Stimulated activated effector memory CD8-positive, alpha-beta T cell treated with anti-CD3 and anti-CD28 coated beads, Interleukin-12 subunit alpha, Interleukin-12 subunit beta, amount 100 ng/mL, for 72 hours (primary cell): ENCODE measurements at regions not wholly inside any gene's neighbourhood (a gene's known extent, or its start where the extent isn't known, plus 50 kb on each side); places are given as distances from the start of the nearest gene placed in this dataset.
"Not testable (repeated sequence)": the region's sequence is repeated elsewhere in the genome, so short reads cannot be mapped to it uniquely, and the experiment has no call there.

ENCODE experiments used
- ATAC-seq: fragments of 150-1000 bp; cut with Tn5 transposase; 2 replicates; pipeline ENCODE4 v1.10.0; 2021
- DNase-seq, 2 donors: peaks; one replicate each; pipeline ENCODE4 v3.0.0; 2021 to 2022; ENCODE audit warnings: low spot score in 2 of 2
- H3K27ac Mint-ChIP-seq: one replicate; pipeline ENCODE4 v1.8.0; 2022; ENCODE audit warnings: mild to moderate bottlenecking, mixed read lengths
- H3K36me3 Mint-ChIP-seq: one replicate; pipeline ENCODE4 v1.8.0; 2022; ENCODE audit warnings: mild to moderate bottlenecking, mixed read lengths
- H3K4me1 Mint-ChIP-seq: one replicate; pipeline ENCODE4 v1.8.0; 2022; ENCODE audit warnings: mixed read lengths
- H3K4me3 Mint-ChIP-seq: one replicate; pipeline ENCODE4 v1.8.0; 2022; ENCODE audit warnings: mild to moderate bottlenecking, mixed read lengths
- H3K9me3 Mint-ChIP-seq: one replicate; pipeline ENCODE4 v1.8.0; 2022; ENCODE audit warnings: mixed read lengths

DNA sequence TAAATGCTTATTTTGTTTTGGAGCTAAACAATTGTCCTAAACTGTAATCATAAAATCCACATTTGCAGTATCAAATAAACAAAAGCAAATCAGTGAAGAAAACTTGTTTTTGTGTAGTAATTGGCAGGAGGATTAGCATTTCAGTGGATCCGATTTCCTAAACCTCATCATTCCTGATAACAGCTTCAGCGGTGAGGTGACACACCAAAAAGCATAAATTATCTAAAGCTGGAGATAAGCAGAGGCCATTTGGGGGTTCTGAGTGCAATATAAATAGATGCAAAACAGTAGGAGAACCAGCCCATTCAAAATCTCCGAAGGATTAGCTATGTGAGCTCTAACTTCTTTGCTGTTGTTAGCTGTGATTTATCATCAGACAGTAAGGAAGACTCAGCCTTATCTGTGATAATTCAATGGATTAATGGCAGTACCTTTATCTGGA lies 235.8 kb downstream of the EPHA7 start:
- no peak for DNase-seq
- H3K9me3 Mint-ChIP-seq = peaks cover 4% of the 10 kb centered on the region
- H3K27ac Mint-ChIP-seq = no peak overlapping the region
- H3K4me1 Mint-ChIP-seq = no peaks in the 10 kb centered on the region
- no peaks in the 10 kb centered on the region for H3K36me3 Mint-ChIP-seq
- ATAC-seq = no peak
- H3K4me3 Mint-ChIP-seq = no peak overlapping the region

DNA sequence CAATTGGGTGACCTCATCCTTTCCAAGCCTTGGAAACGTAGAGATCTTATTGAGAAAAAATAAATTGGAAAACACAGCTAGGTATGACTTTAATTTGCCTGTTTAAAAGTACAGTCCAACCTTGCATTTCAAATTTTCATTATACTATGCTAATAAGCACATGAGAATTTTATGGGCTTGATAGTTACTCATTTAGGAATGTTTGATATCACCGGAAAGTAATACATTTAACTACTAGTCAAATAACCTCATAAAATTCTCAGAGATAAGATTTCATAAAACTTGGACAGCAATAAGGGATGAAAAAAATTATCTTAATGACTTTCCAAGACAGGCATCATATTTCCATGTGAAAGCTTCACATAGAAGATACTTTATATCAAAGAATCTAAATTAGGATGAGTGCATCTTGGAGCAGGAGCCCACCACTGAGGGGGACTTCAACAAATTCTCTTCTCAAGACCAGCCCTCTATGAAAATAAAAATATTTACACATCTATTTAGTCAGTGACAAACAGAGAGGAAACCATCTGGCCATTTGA lies 236.3 kb downstream of the EPHA7 start:
- DNase-seq (no peak), ATAC-seq (no peak)
- H3K36me3 Mint-ChIP-seq = no peaks in the 10 kb centered on the region
- peaks cover 5% of the 10 kb centered on the region for H3K9me3 Mint-ChIP-seq
- no peak overlapping the region for H3K27ac Mint-ChIP-seq
- H3K4me3 Mint-ChIP-seq = no peak overlapping the region
- H3K4me1 Mint-ChIP-seq = no peaks in the 10 kb centered on the region

DNA sequence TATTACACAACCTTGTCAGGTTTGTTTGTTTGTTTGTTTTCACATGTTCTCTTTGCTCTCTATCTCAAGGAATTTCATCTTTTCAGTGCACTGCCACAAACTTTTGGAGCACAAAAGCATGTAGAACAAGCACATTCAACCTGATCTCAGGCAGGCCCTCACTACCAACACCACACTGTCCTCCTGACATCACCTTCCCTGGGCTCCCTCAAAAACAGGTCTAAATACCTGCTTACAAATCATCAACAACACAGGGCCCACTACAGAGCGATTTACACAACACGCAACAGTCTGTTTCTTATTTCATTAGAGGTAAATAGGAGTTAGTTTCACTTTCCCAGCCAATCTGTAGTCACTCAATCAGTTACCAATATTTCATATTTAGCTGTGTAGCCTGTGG lies 241.4 kb downstream of the EPHA7 start:
- Mint-ChIP-seq H3K36me3 (no peaks in the 10 kb centered on the region), H3K27ac (no peak overlapping the region), H3K9me3 (peaks cover 22% of the 10 kb centered on the region), H3K4me3 (no peak overlapping the region), H3K4me1 (no peaks in the 10 kb centered on the region)
- ATAC-seq (no peak), DNase-seq (no peak)

DNA sequence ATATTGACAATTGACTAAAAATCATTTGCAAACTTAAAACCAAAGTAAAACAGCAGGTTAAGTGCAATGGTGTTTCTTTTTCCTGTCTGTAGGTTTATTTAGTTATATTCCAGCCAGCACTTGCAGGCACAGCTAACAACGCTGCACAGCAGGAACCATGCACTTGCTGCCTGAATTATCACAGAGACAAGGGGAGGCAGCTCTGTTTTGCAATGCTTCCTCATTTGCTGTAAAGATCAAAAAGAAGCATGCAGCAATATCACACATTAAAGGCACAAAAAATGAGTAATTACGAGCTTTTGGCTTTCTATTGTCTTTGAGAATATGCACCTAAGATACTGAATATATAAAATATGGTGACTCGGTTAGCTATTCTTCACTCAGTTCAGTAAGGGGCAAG lies 241.9 kb downstream of the EPHA7 start:
- DNase-seq (no peak), ATAC-seq (no peak)
- Mint-ChIP-seq H3K4me1 (no peaks in the 10 kb centered on the region), H3K27ac (no peak overlapping the region), H3K4me3 (no peak overlapping the region), H3K9me3 (peaks cover 22% of the 10 kb centered on the region), H3K36me3 (no peaks in the 10 kb centered on the region)

DNA sequence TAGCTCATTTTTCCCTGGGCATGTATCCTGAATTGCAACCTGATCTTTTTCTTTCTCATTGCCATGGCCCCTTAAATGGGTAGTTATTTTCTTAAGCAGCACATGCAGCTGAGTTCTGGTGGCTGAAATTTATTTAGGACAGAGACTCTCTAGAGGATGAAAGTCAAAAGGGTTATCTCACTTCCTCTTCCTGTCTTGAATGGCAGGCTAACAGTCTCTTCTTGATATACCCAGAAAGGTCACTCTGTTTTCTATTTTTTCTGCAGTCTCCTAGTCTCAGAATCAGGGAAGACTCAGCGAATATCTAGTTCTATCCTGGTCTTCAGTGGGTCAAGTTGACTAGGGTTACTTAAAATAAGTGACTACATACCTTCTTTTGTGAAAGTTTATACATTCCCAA lies 243.3 kb downstream of the EPHA7 start:
- DNase-seq (no peak), ATAC-seq (no peak)
- peaks cover 22% of the 10 kb centered on the region for H3K9me3 Mint-ChIP-seq
- no peaks in the 10 kb centered on the region for H3K36me3 Mint-ChIP-seq
- H3K4me3 Mint-ChIP-seq = no peak overlapping the region
- H3K4me1 Mint-ChIP-seq = no peaks in the 10 kb centered on the region
- H3K27ac Mint-ChIP-seq = no peak overlapping the region

DNA sequence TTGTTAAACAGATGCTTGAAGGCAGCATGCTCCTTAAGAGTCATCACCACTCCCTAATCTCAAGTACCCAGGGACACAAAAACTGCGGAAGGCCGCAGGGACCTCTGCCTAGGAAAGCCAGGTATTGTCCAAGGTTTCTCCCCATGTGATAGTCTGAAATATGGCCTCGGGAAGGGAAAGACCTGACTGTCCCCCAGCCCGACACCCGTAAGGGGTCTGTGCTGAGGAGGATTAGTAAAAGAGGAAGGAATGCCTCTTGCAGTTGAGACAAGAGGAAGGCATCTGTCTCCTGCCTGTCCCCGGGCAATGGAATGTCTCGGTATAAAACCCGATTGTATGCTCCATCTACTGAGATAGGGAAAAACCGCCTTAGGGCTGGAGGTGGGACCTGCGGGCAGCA lies 245.8 kb downstream of the EPHA7 start:
- H3K36me3 Mint-ChIP-seq, H3K4me3 Mint-ChIP-seq, H3K4me1 Mint-ChIP-seq, DNase-seq, H3K27ac Mint-ChIP-seq, ATAC-seq: not testable (repeated sequence)
- H3K9me3 Mint-ChIP-seq = peaks cover 17% of the 10 kb centered on the region

DNA sequence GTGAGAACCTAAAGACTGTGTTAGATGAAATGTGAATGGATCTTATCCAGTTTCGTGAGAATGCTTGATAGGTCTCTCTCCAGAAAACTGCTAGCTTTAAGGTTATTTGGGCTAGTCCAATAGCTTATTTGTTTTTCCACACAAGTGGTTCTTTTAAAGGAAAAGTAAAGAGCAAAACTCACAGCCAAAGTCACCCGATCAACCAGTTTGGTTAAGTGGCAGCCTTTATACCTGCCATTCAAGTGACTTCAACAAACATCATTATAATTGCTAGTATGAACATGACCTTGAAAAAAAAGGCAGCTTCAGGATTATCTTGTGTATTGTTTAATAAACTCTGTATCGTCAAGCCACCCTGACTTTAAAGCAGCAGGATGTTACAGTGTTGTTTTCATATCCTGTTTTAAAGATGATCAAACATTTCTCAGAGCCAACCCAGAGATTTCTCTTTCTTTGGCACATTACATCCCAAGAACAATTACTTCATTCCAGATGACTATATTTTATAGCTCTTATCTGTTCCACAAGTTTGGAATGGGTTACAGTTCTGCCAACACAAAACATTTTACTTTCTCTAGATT lies 253.4 kb downstream of the EPHA7 start:
- Mint-ChIP-seq H3K4me1 (no peaks in the 10 kb centered on the region), H3K36me3 (no peaks in the 10 kb centered on the region), H3K27ac (no peak overlapping the region), H3K4me3 (no peak overlapping the region), H3K9me3 (no peaks in the 10 kb centered on the region)
- no peak for ATAC-seq
- DNase-seq = no peak

DNA sequence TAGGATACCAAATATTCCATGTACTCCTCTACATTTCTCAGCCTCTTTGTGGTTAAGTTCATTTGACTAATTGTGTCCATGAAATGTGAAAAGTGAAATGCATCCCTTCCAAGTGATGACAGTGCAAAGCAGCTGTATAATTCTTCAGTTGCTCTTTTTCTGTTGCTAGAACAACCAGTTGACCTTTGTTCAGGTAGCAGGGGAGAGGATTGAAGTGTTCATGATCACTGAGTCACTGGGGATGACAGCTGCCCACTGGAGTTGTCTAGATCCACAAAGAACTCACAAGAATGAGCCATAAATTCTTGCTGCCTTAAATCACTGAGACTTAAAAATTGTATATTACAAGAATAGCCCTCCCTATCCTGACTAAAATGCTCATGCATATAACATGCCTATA lies 254.6 kb downstream of the EPHA7 start:
- Mint-ChIP-seq H3K4me3 (no peak overlapping the region), H3K9me3 (no peaks in the 10 kb centered on the region), H3K36me3 (no peaks in the 10 kb centered on the region), H3K4me1 (no peaks in the 10 kb centered on the region), H3K27ac (no peak overlapping the region)
- no peak for DNase-seq
- no peak for ATAC-seq

DNA sequence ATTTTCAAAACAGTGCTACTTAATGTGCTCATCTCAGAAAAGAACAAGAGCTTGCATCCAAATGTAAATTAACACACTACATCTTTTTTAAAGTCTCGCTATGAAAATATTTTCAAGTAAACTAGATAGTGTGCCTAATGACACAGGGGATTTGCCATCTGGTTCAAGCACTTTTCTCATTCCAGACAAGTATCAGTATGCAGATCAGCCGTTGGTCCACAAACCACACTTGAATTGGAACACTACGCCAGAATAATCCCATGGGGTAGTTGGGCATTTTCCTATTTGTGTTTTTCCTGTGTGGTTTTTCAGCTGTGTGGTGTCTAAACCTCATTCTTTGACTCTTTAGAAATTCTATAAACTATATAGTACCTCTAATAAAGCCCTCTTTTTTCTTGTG lies 256.2 kb downstream of the EPHA7 start:
- Mint-ChIP-seq H3K9me3 (peaks cover 6% of the 10 kb centered on the region), H3K36me3 (no peaks in the 10 kb centered on the region), H3K4me1 (no peaks in the 10 kb centered on the region), H3K4me3 (no peak overlapping the region), H3K27ac (no peak overlapping the region)
- no peak for DNase-seq
- no peak for ATAC-seq

DNA sequence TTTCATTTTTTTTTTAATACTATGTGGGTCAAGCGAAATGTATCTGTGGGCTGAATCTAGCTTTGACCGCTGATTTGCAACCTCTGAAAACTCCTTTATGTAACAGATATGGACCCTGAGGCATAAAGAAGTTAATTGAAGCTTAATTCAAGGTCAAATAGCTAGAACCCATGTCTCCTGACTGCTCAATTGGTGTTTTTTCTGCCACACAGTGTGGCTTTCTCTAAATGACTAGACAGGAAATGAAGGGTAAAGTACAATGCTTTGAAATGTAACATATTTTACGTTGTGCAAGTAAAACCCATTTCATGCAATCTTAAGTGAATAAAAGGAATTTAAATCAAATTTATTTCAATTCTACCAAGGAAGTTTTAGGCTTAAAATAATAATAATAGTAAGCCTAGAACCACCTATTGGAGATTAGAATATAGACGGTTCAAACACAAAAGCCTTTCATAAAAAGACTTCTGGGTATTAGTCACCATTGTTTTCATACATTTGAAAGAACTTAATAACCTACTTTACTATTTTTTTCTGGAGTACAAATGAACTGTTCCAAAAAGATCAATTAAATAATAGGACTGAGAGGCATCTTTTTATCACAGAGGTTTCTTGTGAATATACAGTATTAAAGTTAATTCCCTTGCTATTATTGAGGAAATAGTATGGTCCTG lies 279.8 kb downstream of the EPHA7 start:
- no peak overlapping the region for H3K27ac Mint-ChIP-seq
- no peaks in the 10 kb centered on the region for H3K36me3 Mint-ChIP-seq
- peaks cover 20% of the 10 kb centered on the region for H3K9me3 Mint-ChIP-seq
- no peak overlapping the region for H3K4me3 Mint-ChIP-seq
- no peak for DNase-seq
- ATAC-seq = no peak
- no peaks in the 10 kb centered on the region for H3K4me1 Mint-ChIP-seq

DNA sequence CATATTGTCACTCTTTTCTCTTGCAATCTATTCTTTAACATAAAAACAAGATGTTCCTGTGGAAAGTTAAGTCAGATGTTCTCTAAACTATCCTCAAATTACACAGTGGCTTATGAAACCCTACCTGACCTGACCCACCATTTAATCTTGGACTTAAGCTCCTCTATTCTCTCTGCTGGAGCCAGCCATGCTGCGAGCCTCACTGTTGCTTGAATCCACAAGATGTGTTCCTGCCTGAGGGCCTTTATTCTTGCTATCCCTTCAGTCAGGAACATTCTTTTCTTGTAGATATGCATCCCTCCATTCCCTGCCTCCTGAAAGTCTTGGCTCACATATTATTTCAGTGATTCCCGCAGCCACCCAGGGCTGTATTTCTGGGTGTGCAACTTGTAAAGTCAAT lies 283.2 kb downstream of the EPHA7 start:
- H3K4me1 Mint-ChIP-seq = no peaks in the 10 kb centered on the region
- H3K27ac Mint-ChIP-seq = no peak overlapping the region
- H3K4me3 Mint-ChIP-seq = no peak overlapping the region
- H3K9me3 Mint-ChIP-seq = peaks cover 17% of the 10 kb centered on the region
- no peaks in the 10 kb centered on the region for H3K36me3 Mint-ChIP-seq
- ATAC-seq = no peak
- DNase-seq = no peak

DNA sequence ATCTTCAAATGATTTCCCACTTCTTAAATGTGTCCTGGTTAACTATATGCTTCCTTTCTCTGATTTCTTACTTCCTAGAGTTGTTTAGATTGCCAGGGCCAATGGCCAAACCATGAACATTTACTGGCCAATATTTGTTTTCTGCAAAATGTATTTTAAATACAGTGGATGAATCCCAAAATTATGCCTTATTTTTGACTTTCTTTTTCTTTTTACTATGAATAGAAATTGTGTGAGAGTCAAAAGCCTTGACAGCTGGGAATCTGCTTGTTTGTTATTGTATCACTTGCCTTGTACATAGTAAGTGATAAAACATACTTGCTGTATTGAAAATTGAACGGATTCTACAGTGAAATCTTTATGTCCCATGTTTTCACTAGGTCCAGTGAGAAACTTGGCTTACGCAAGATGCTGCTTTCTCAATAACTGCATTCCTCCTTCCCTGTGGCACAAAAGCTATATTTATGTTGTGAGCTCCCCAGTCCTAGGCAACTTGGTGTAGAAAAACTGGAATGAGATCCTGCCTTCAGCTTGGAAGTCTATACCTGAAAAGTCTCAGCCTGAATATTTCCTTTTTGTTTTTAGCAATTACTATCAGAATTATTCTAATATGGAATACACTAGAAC lies 295.2 kb downstream of the EPHA7 start:
- Mint-ChIP-seq H3K4me1 (no peaks in the 10 kb centered on the region), H3K4me3 (no peak overlapping the region), H3K9me3 (peaks cover 19% of the 10 kb centered on the region), H3K36me3 (no peaks in the 10 kb centered on the region), H3K27ac (no peak overlapping the region)
- DNase-seq = no peak
- ATAC-seq = no peak

DNA sequence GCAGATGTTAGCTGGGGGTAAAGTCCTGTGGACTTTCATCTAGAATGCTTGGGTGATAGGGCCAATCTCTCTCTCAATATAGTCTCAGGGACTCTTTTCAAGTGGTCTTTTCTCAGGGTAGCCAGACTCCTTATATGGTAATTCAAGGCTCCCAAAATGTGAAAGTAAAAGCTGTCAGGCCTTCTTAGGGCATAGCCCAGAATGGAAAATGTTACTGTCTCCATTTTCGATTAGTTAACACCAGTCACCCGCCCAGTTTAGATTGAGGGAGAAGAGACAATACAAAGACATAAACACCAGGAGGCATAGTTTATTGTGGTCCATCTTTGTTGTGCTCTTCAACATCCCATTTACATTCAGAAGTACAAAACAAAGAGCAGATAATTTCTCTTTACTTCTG lies 295.8 kb downstream of the EPHA7 start:
- H3K4me1 Mint-ChIP-seq = no peaks in the 10 kb centered on the region
- no peak overlapping the region for H3K4me3 Mint-ChIP-seq
- no peak for DNase-seq
- no peak overlapping the region for H3K27ac Mint-ChIP-seq
- ATAC-seq = no peak
- no peaks in the 10 kb centered on the region for H3K36me3 Mint-ChIP-seq
- H3K9me3 Mint-ChIP-seq = peaks cover 16% of the 10 kb centered on the region

DNA sequence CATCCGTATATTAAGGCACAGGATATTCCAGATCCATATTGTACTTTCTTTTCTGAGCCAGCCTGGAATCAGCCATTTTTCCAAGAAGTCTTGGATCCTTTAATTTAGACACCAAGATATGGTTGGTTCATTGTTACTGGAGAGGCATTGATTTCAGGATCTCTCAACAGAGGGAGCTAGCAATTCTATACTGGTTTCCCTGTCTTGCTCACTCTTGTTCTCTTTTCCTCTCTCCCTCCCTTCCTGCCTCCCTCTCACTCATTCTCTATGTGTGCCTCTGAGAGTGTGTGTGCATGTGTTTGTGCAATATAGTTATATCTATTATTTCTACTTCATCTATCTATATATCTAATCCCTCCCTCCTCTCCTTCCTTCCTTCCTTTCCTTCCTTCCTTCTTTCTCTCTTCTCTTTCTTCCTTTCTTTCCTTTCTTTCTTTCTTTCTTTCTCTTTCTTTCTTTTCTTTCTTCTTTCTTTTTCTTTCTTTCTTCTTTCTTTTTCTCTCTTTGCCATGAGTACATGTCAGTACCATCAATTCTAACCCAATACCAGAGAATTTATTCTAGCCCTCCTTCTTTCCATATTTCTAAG lies 299.1 kb downstream of the EPHA7 start:
- DNase-seq (no peak), ATAC-seq (no peak)
- H3K9me3 Mint-ChIP-seq = peaks cover 16% of the 10 kb centered on the region
- H3K4me1 Mint-ChIP-seq = no peaks in the 10 kb centered on the region
- H3K27ac Mint-ChIP-seq = no peak overlapping the region
- no peak overlapping the region for H3K4me3 Mint-ChIP-seq
- H3K36me3 Mint-ChIP-seq = no peaks in the 10 kb centered on the region

DNA sequence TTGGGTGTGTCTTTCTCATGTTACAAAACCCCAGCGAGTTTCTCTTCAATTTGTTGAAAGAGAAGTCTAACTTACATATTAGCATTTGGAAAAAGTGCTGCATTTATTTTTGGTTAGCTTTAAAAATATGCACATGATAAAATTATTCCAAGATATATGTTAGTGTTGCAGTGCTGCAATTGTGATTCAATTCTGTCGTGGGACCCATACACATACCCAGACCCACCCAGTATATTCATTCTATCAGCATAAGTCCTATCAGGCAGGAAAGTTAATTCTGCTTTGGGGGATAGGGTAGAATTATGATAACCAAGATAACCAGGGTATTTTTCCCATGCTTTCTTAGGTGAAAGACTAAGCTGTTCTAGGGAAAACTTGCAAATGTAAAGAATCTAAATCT lies 313.5 kb downstream of the EPHA7 start:
- Mint-ChIP-seq H3K27ac (no peak overlapping the region), H3K4me1 (no peaks in the 10 kb centered on the region), H3K36me3 (no peaks in the 10 kb centered on the region), H3K4me3 (no peak overlapping the region), H3K9me3 (peaks cover 19% of the 10 kb centered on the region)
- ATAC-seq (no peak), DNase-seq (no peak)

DNA sequence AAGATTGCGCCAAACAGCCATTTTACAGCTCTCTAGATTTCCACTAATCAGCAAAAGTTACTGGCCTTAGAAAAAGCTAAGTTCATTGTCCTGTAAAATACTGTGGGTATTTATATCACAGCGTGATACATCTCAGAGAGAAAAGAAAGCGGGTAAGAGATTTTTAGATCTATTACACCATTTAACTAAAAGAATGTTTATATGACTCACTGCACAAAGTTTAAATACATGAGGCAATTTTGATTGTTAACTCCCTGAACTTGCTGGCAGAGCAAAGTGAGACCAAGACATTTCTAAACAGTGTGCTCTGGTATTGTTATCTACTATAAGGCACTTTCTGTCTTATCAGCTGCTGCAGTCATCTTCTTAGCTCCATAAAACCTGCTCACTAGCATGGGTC lies 314.3 kb downstream of the EPHA7 start:
- DNase-seq (no peak), ATAC-seq (no peak)
- no peaks in the 10 kb centered on the region for H3K4me1 Mint-ChIP-seq
- H3K27ac Mint-ChIP-seq = no peak overlapping the region
- H3K9me3 Mint-ChIP-seq = peaks cover 24% of the 10 kb centered on the region
- H3K4me3 Mint-ChIP-seq = no peak overlapping the region
- H3K36me3 Mint-ChIP-seq = no peaks in the 10 kb centered on the region
